PC-9 (cell line): ENCODE measurements at regions not wholly inside any gene's neighbourhood (a gene's known extent, or its start where the extent isn't known, plus 50 kb on each side); places are given as distances from the start of the nearest gene placed in this dataset.

Source experiments
- BruUV-seq: library from RNA; stranded (reverse); fragments of 400-500 nt; replicated peaks from 2 replicates; lab custom pipeline; 2021; lab: Mats Ljungman, UMichigan
- CTCF ChIA-PET: fragments of 300-600 bp; sonication (Branson Sonifier 250); formaldehyde crosslinking; loops from one replicate; lab custom pipeline; 2022; ENCODE audit warnings: antibody characterized with exemption; lab: Charles Lee
- POLR2A ChIA-PET: fragments of 300-600 bp; sonication (Branson Sonifier 250); formaldehyde crosslinking; loops from one replicate; lab custom pipeline; 2022; ENCODE audit warnings: antibody characterized with exemption; ENCODE audit not compliant: unreplicated experiment; lab: Charles Lee
- DNase-seq, 2 experiments: peaks; one replicate each; pipeline versions ENCODE4 v3.0.0 to v3.0.0-alpha.2; 2015 to 2022; ENCODE audit warnings: mixed read lengths in 1 of 2
- H2AFZ ChIP-seq: fragments of 200-600 bp; sonication (generic); 2 replicates; pipeline ENCODE4 v1.8.1; 2017; ENCODE audit warnings: antibody characterized with exemption
- H3F3A ChIP-seq: fragments of 200-600 bp; sonication (generic); 2 replicates; pipeline ENCODE4 v1.8.1; 2017; ENCODE audit warnings: antibody characterized with exemption, mild to moderate bottlenecking, low read depth; ENCODE audit not compliant: insufficient read depth
- H3K27ac ChIP-seq: fragments of 200-600 bp; sonication (generic); 2 replicates; pipeline ENCODE4 v1.6.1; 2016; ENCODE audit warnings: mixed run types
- H3K27me3 ChIP-seq: fragments of 200-600 bp; sonication (generic); 2 replicates; pipeline ENCODE4 v1.6.1; 2016; ENCODE audit warnings: low read depth, mixed run types; ENCODE audit not compliant: insufficient read depth
- H3K36me3 ChIP-seq: fragments of 200-600 bp; sonication (generic); 2 replicates; pipeline ENCODE4 v1.6.1; 2016; ENCODE audit warnings: low read depth, mixed run types
- H3K4me1 ChIP-seq: fragments of 200-600 bp; sonication (generic); replicated peaks from 2 replicates; pipeline ENCODE4 v1.6.1; 2016; ENCODE audit warnings: mixed run types; ENCODE audit not compliant: insufficient read depth
- H3K4me2 ChIP-seq: fragments of 200-600 bp; sonication (generic); 2 replicates; pipeline ENCODE4 v1.6.1; 2017; ENCODE audit warnings: mixed run types
- H3K4me3 ChIP-seq: fragments of 200-600 bp; sonication (generic); 2 replicates; pipeline ENCODE4 v1.6.1; 2016; ENCODE audit warnings: mixed run types
- H3K79me2 ChIP-seq: fragments of 200-600 bp; sonication (generic); 2 replicates; pipeline ENCODE4 v1.6.1; 2017; ENCODE audit warnings: low read depth, mixed run types
- H3K9me2 ChIP-seq: fragments of 200-600 bp; sonication (generic); 2 replicates; pipeline ENCODE4 v1.8.1; 2017; ENCODE audit warnings: mild to moderate bottlenecking; ENCODE audit not compliant: insufficient read depth
- H3K9me3 ChIP-seq: fragments of 200-600 bp; sonication (generic); 2 replicates; pipeline ENCODE4 v1.8.1; 2016; ENCODE audit warnings: low read depth; ENCODE audit not compliant: insufficient read depth
- H4K20me1 ChIP-seq: fragments of 200-600 bp; sonication (generic); 2 replicates; pipeline ENCODE4 v1.8.1; 2017; ENCODE audit not compliant: insufficient read depth
- EZH2 ChIP-seq: fragments of 200-600 bp; sonication (generic); IDR thresholded peaks from 2 replicates; pipeline ENCODE4 v1.8.0; 2017; ENCODE audit warnings: antibody characterized with exemption, low read depth
- intact Hi-C: fragments of 100-400 bp; cut with micrococcal nuclease; formaldehyde crosslinking; loops from one replicate; pipeline ENCODE4 v1.10.0; 2022; ENCODE audit not compliant: unreplicated experiment
- TF ChIP-seq, protein P1 (sequence below): fragments of 200-600 bp; sonication (generic); conservative IDR thresholded peaks from 2 replicates; pipeline ENCODE4 v1.6.1; 2017; ENCODE audit warnings: mixed run types, antibody characterized with exemption, mild to moderate bottlenecking, moderate library complexity

DNA sequence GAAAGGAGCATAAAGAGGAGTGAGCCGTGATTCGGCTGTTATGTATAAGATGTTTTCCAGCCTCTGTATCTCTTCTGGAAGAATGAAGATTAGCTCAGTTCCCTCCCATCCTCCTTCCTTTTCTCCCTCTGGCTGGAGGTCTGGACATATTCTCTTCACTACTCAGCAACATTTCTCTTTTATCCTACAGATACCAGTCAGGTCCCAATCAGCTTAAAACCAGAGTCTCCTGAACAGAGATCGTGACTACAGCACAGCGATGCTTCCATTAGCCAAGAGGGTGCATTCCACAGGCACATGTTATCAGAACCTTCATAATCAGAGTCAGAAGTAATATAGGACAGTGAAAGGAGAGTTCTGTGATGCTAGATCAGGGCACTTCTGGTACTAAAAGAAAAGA lies 133.9 kb upstream of the SOX4 start:
- TF ChIP-seq, protein P1, sequence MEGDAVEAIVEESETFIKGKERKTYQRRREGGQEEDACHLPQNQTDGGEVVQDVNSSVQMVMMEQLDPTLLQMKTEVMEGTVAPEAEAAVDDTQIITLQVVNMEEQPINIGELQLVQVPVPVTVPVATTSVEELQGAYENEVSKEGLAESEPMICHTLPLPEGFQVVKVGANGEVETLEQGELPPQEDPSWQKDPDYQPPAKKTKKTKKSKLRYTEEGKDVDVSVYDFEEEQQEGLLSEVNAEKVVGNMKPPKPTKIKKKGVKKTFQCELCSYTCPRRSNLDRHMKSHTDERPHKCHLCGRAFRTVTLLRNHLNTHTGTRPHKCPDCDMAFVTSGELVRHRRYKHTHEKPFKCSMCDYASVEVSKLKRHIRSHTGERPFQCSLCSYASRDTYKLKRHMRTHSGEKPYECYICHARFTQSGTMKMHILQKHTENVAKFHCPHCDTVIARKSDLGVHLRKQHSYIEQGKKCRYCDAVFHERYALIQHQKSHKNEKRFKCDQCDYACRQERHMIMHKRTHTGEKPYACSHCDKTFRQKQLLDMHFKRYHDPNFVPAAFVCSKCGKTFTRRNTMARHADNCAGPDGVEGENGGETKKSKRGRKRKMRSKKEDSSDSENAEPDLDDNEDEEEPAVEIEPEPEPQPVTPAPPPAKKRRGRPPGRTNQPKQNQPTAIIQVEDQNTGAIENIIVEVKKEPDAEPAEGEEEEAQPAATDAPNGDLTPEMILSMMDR = no peak
- no peak for TF ChIP-seq EZH2
- H4K20me1 ChIP-seq = no peaks in the 10 kb centered on the region
- no peaks in the 10 kb centered on the region; the same call in 1 of the 2 replicates for H3K9me3 ChIP-seq
- H3F3A ChIP-seq = no peaks in the 10 kb centered on the region
- H3K79me2 ChIP-seq = no peaks in the 10 kb centered on the region
- H2AFZ ChIP-seq = no peak overlapping the region
- intact Hi-C loops = no loop called here
- ChIA-PET POLR2A (no interaction called here), CTCF (no interaction called here)
- no peaks in the 10 kb centered on the region for H3K27me3 ChIP-seq
- H3K27ac ChIP-seq = no peak overlapping the region
- no TSS peak for BruUV-seq
- no peak for DNase-seq
- H3K4me3 ChIP-seq = no peak overlapping the region
- H3K9me2 ChIP-seq = no peaks in the 10 kb centered on the region
- H3K4me2 ChIP-seq = no peak overlapping the region
- no peaks in the 10 kb centered on the region for H3K4me1 ChIP-seq
- H3K36me3 ChIP-seq = no peaks in the 10 kb centered on the region

- POLR2A ChIA-PET = no interaction called here
- no peaks in the 10 kb centered on the region for H3K36me3 ChIP-seq
- DNase-seq = no peak
- no peaks in the 10 kb centered on the region for H4K20me1 ChIP-seq
- H3K27ac ChIP-seq = no peak overlapping the region
- BruUV-seq = no TSS peak
- no peak overlapping the region for H2AFZ ChIP-seq
- no peak overlapping the region for H3K4me2 ChIP-seq
- no peaks in the 10 kb centered on the region for H3K27me3 ChIP-seq
- intact Hi-C loops = no loop called here
- no peaks in the 10 kb centered on the region for H3K79me2 ChIP-seq
- TF ChIP-seq EZH2 = no peak
- TF ChIP-seq, protein P1 = no peak
- no peaks in the 10 kb centered on the region for H3K4me1 ChIP-seq
- H3F3A ChIP-seq = no peaks in the 10 kb centered on the region
- H3K9me3 ChIP-seq = no peaks in the 10 kb centered on the region; the same call in 1 of the 2 replicates
- H3K9me2 ChIP-seq = no peaks in the 10 kb centered on the region
- CTCF ChIA-PET = no interaction called here
- no peak overlapping the region for H3K4me3 ChIP-seq
Observed at GRCh38 chr6:21461844-21462518, 131.6 kb upstream of the SOX4 start.

DNA sequence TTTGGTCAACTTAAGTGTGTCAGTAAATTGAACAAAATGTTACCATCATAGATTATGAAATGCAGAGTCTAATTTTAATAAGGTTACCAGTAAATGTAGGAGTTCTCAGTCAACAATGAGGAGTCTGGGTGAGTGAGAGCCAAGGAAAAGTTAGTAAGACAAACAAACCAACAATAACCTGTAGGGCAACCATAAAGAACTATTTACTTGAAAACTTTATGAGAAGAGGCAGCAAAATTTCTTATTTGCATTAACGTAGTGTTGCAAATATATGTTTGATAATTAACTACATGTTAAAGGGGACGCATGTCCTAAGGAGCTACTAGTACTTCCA lies 131.1 kb upstream of the SOX4 start:
- Histone ChIP-seq H3K9me3 (no peaks in the 10 kb centered on the region; the same call in 1 of the 2 replicates), H4K20me1 (no peaks in the 10 kb centered on the region), H3K4me3 (no peak overlapping the region), H3K36me3 (no peaks in the 10 kb centered on the region), H3F3A (no peaks in the 10 kb centered on the region), H3K4me2 (no peak overlapping the region), H3K4me1 (no peaks in the 10 kb centered on the region), H3K9me2 (no peaks in the 10 kb centered on the region), H3K27me3 (no peaks in the 10 kb centered on the region), H3K27ac (no peak overlapping the region), H2AFZ (no peak overlapping the region), H3K79me2 (no peaks in the 10 kb centered on the region)
- intact Hi-C loops = no loop called here
- BruUV-seq = no TSS peak
- no peak for DNase-seq
- ChIA-PET POLR2A (no interaction called here), CTCF (no interaction called here)
- no peak for TF ChIP-seq EZH2
- TF ChIP-seq, protein P1 = no peak
